H1 (cell line): ENCODE measurements at regions not wholly inside any gene's neighbourhood (a gene's known extent, or its start where the extent isn't known, plus 50 kb on each side); places are given as distances from the start of the nearest gene placed in this dataset.

ENCODE experiments used
- CTCF ChIA-PET: fragments of 300-600 bp; sonication (Branson Sonifier 250); formaldehyde crosslinking; loops from one replicate; lab custom pipeline; 2021; ENCODE audit not compliant: partially characterized antibody; lab: Charles Lee
- POLR2A ChIA-PET: fragments of 300-600 bp; sonication (Branson Sonifier 250); formaldehyde crosslinking; loops from one replicate; lab custom pipeline; 2021; ENCODE audit warnings: inconsistent platforms; ENCODE audit not compliant: partially characterized antibody; lab: Charles Lee
- DNase-seq, 2 experiments: peaks; one replicate each; pipeline versions ENCODE4 v3.0.0 to v3.0.0-alpha.2; 2010 to 2022; ENCODE audit warnings: low spot score in 2 of 2, low read depth in 1 of 2, mixed read lengths in 1 of 2
- FAIRE-seq: peaks from 2 replicates; lab custom pipeline; 2011; peaks lifted over from hg19 to GRCh38; lab: Jason Lieb, UNC
- H2AFZ ChIP-seq: 2 replicates; pipeline ENCODE4 v1.8.1; 2012; ENCODE audit warnings: low read length, inconsistent platforms
- H2AK5ac ChIP-seq: 2 replicates; pipeline ENCODE4 v1.6.1; 2013; ENCODE audit warnings: low read depth, low read length
- H2BK120ac ChIP-seq: replicated peaks from 2 replicates; pipeline ENCODE3; 2013; ENCODE audit warnings: low read depth, low read length, inconsistent platforms
- H2BK12ac ChIP-seq: 2 replicates; pipeline ENCODE4 v1.6.1; 2013; ENCODE audit warnings: low read depth, low read length
- H2BK15ac ChIP-seq: 2 replicates; pipeline ENCODE4 v1.6.1; 2013; ENCODE audit warnings: low read length
- H2BK20ac ChIP-seq: 2 replicates; pipeline ENCODE4 v1.6.1; 2013; ENCODE audit warnings: low read length
- H2BK5ac ChIP-seq: 2 replicates; pipeline ENCODE4 v1.6.1; 2013; ENCODE audit warnings: low read depth, low read length
- H3K14ac ChIP-seq: 2 replicates; pipeline ENCODE4 v1.6.1; 2013; ENCODE audit warnings: inconsistent platforms; ENCODE audit not compliant: insufficient read length
- H3K18ac ChIP-seq: 2 replicates; pipeline ENCODE4 v1.6.1; 2013; ENCODE audit warnings: low read length; ENCODE audit errors: extremely low read depth
- H3K23ac ChIP-seq: 2 replicates; pipeline ENCODE4 v1.6.1; 2013; ENCODE audit warnings: inconsistent platforms; ENCODE audit not compliant: insufficient read length
- H3K23me2 ChIP-seq: 2 replicates; pipeline ENCODE4 v1.6.1; 2013; ENCODE audit warnings: low read depth, low read length
- H3K27ac ChIP-seq: 2 replicates; pipeline ENCODE4 v1.6.1; 2011; ENCODE audit warnings: low read depth, low read length, inconsistent platforms
- H3K27me3 ChIP-seq, 4 experiments: replicated peaks in 1 of 4; 1 replicate in 1 of 4; 2 replicates in 3 of 4; pipeline versions ENCODE4 v1.6.1 to v1.8.1; 2011 to 2013; ENCODE audit warnings: low read length in 3 of 4, mild to moderate bottlenecking in 3 of 4, inconsistent platforms in 2 of 4, mixed read lengths in 2 of 4, moderate library complexity in 1 of 4; ENCODE audit not compliant: control insufficient read depth in 3 of 4, insufficient read depth in 3 of 4; ENCODE audit errors: extremely low read depth in 1 of 4
- H3K36me3 ChIP-seq, 4 experiments: 2 replicates each; pipeline versions ENCODE4 v1.6.1 to v1.8.1; 2011 to 2013; ENCODE audit warnings: mild to moderate bottlenecking in 4 of 4, low read length in 3 of 4, moderate library complexity in 2 of 4, control low read depth in 1 of 4, inconsistent platforms in 1 of 4; ENCODE audit not compliant: insufficient read depth in 4 of 4, control insufficient read depth in 2 of 4
- H3K4ac ChIP-seq: replicated peaks from 2 replicates; pipeline ENCODE3; 2013; ENCODE audit warnings: low read length, low read depth, mixed read lengths, inconsistent platforms; ENCODE audit not compliant: insufficient read length
- H3K4me1 ChIP-seq, 4 experiments: replicated peaks in 1 of 4; 1 replicate in 1 of 4; 2 replicates in 3 of 4; pipeline versions ENCODE4 v1.6.1 to v1.8.1; 2011 to 2013; ENCODE audit warnings: low read length in 3 of 4, inconsistent platforms in 2 of 4, mixed read lengths in 1 of 4; ENCODE audit not compliant: insufficient read depth in 4 of 4, control insufficient read depth in 3 of 4
- H3K4me2 ChIP-seq, 2 experiments: 2 replicates each; pipeline versions ENCODE4 v1.6.1 to v1.8.1; 2011 to 2013; ENCODE audit warnings: low read depth in 2 of 2, low read length in 2 of 2, control low read depth in 1 of 2, inconsistent platforms in 1 of 2, mild to moderate bottlenecking in 1 of 2; ENCODE audit not compliant: insufficient read depth in 1 of 2
- H3K4me3 ChIP-seq, 4 experiments: fragments of 200-600, 300-600 bp in 1 of 4; sonication (generic), shearing (Covaris generic), sonication (Bioruptor Twin) in 1 of 4; 2 replicates each; pipeline versions ENCODE4 v1.5.1 to v1.8.1; 2011 to 2016; ENCODE audit warnings: low read length in 4 of 4, low read depth in 3 of 4, control low read depth in 2 of 4, inconsistent platforms in 2 of 4, mild to moderate bottlenecking in 2 of 4, mixed read lengths in 1 of 4, moderate library complexity in 1 of 4; ENCODE audit not compliant: insufficient read depth in 2 of 4; ENCODE audit errors: extremely low read depth in 1 of 4
- H3K56ac ChIP-seq: replicated peaks from 2 replicates; pipeline ENCODE3; 2013; ENCODE audit warnings: low read depth, mild to moderate bottlenecking, mixed read lengths, low read length, inconsistent platforms; ENCODE audit not compliant: insufficient read length
- H3K79me1 ChIP-seq: 2 replicates; pipeline ENCODE4 v1.6.1; 2013; ENCODE audit warnings: low read depth, low read length, control low read depth
- H3K79me2 ChIP-seq, 2 experiments: 2 replicates each; pipeline versions ENCODE4 v1.6.1 to v1.8.1; 2012 to 2013; ENCODE audit warnings: low read length in 2 of 2, mild to moderate bottlenecking in 2 of 2, inconsistent platforms in 1 of 2; ENCODE audit not compliant: insufficient read depth in 2 of 2, control insufficient read depth in 1 of 2
- H3K9ac ChIP-seq, 4 experiments: replicated peaks in 1 of 4; 1 replicate in 1 of 4; 2 replicates in 3 of 4; pipeline versions ENCODE4 v1.6.1 to v1.8.1; 2011 to 2013; ENCODE audit warnings: low read depth in 3 of 4, low read length in 3 of 4, control low read depth in 2 of 4, mild to moderate bottlenecking in 2 of 4, moderate library complexity in 2 of 4, inconsistent platforms in 1 of 4; ENCODE audit errors: extremely low read depth in 1 of 4
- H3K9me3 ChIP-seq, 2 experiments: 2 replicates each; pipeline versions ENCODE4 v1.6.1 to v1.8.1; 2012 to 2013; ENCODE audit warnings: mild to moderate bottlenecking in 2 of 2, moderate library complexity in 2 of 2, control low read depth in 1 of 2, inconsistent platforms in 1 of 2, low read depth in 1 of 2, low read length in 1 of 2, mixed read lengths in 1 of 2; ENCODE audit not compliant: insufficient read depth in 2 of 2
- H4K20me1 ChIP-seq, 2 experiments: replicated peaks in 1 of 2; 2 replicates each; pipeline versions ENCODE3 to v1.8.1; 2011 to 2013; ENCODE audit warnings: inconsistent platforms in 2 of 2, low read length in 2 of 2, mild to moderate bottlenecking in 1 of 2; ENCODE audit not compliant: insufficient read depth in 2 of 2, control insufficient read depth in 1 of 2
- H4K5ac ChIP-seq: 2 replicates; pipeline ENCODE4 v1.6.1; 2013; ENCODE audit warnings: low read length, low read depth, mixed read lengths, inconsistent platforms; ENCODE audit not compliant: insufficient read length
- H4K8ac ChIP-seq: 2 replicates; pipeline ENCODE4 v1.8.0; 2013; ENCODE audit warnings: mild to moderate bottlenecking, moderate library complexity, low read length, inconsistent platforms; ENCODE audit not compliant: insufficient read depth; ENCODE audit errors: extremely low read depth
- H4K91ac ChIP-seq: replicated peaks from 2 replicates; pipeline ENCODE3; 2013; ENCODE audit warnings: low read length, mixed read lengths, inconsistent platforms; ENCODE audit not compliant: insufficient read length
- EP300 ChIP-seq, 2 experiments: IDR thresholded peaks; 1 replicate in 1 of 2; 2 replicates in 1 of 2; pipeline ENCODE4 v1.6.1; 2011 to 2012; ENCODE audit warnings: low read depth in 2 of 2, low read length in 2 of 2, mild to moderate bottlenecking in 2 of 2, borderline replicate concordance in 1 of 2, inconsistent platforms in 1 of 2, moderate library complexity in 1 of 2
- EZH2 ChIP-seq: fragments of 200-600 bp; sonication (generic); IDR thresholded peaks from 2 replicates; pipeline ENCODE4 v1.7.1; 2012; ENCODE audit warnings: low read depth, mild to moderate bottlenecking, moderate library complexity, low read length, inconsistent platforms; ENCODE audit not compliant: severe bottlenecking
- TAF7 ChIP-seq: optimal IDR thresholded peaks from 2 replicates; pipeline ENCODE3; 2011; ENCODE audit warnings: low read depth, mild to moderate bottlenecking, inconsistent platforms, low read length, moderate library complexity, borderline replicate concordance
- WGBS, 2 experiments: shearing (Covaris generic) in 1 of 2; methylation state at CpG; one replicate each; pipeline versions ENCODE4 v1.1.6 to v1.1.7; 2013 to 2015; ENCODE audit warnings: low lambda C conversion rate in 2 of 2, mixed read lengths in 2 of 2, inconsistent platforms in 1 of 2, low coverage in 1 of 2, missing lambda C conversion rate in 1 of 2; ENCODE audit not compliant: insufficient replicate concordance in 2 of 2, insufficient coverage in 1 of 2, insufficient read length in 1 of 2; ENCODE audit errors: extremely low coverage in 1 of 2, missing lambda C conversion rate in 1 of 2; 5-methylcytosine and 5-hydroxymethylcytosine counted together

DNA sequence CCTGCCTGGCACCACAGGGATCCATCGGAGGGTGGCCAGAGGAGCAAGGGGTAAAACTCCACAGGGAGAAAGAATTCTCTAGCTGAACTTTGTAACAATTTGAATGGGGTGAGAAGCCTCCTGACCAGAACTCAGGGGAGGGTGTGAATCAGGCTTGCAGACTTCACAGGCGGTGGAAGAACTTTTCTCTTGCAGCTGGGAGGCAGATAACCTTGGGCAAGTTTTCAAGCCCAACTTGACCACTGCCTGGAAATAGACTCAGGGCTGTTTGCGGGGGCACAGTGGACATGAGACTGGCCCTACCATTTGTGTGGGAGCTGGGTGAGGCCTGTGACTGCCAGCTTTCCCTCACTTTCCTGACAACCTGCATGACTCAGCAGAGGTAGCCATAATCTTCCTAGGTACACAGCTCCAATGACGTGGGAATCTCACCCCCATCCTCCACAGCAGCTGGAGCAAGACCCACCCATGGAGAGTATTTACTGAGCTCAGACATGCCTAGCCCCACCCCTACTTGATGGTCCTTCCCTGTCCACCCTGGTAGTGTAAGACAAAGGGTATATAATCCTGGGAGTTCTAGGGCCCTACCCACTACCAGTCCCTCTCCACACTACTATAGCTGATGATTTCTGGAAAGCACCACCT, 210.0 kb upstream of the AGTR2 start:
- Histone ChIP-seq H3K56ac (no peak overlapping the region), H2BK5ac (no peak overlapping the region), H4K8ac (no peak overlapping the region), H3K23me2 (no peaks in the 10 kb centered on the region), H2BK12ac (no peak overlapping the region), H3K27ac (no peak overlapping the region), H3K9ac (no peak overlapping the region), H3K4me1 (no peaks in the 10 kb centered on the region; a peak in 1 of 7 replicates), H3K4me3 (no peak overlapping the region), H4K5ac (no peak overlapping the region), H3K4ac (no peak overlapping the region), H3K18ac (no peak overlapping the region), H3K23ac (no peak overlapping the region), H3K14ac (no peak overlapping the region), H3K79me1 (peaks cover 2% of the 10 kb centered on the region; the same call in 1 of the 2 replicates), H3K27me3 (no peaks in the 10 kb centered on the region), H3K9me3 (no peaks in the 10 kb centered on the region), H4K91ac (no peak overlapping the region), H3K36me3 (no peaks in the 10 kb centered on the region), H2BK120ac (no peak overlapping the region), H3K79me2 (peaks cover 2 to 95% of the 10 kb centered on the region in 2 experiments; a peak in 3 of 4 replicates), H2AK5ac (no peak overlapping the region), H2AFZ (no peak overlapping the region), H2BK20ac (no peak overlapping the region), H2BK15ac (no peak overlapping the region), H3K4me2 (no peak overlapping the region), H4K20me1 (peaks cover 2 to 7% of the 10 kb centered on the region in 2 experiments)
- ChIA-PET POLR2A (interaction anchor here (1.1 kb wide), 1 partner anchor 8 kb away, joined by 6 read pairs; no protein-coding TSS in a partner anchor), CTCF (interaction anchor here (1.1 to 1.9 kb wide), 5 partner anchors 10 to 662 kb away, joined by 3 to 12 read pairs (median 4); no protein-coding TSS in a partner anchor)
- no peak for FAIRE-seq
- 86% methylated on average over 2 of the region's 4 CpGs; no CpG with 5 or more reads in 1 of the 2 experiments for WGBS, 2 experiments
- TF ChIP-seq TAF7 = no peak
- TF ChIP-seq EP300 (IDR thresholded peaks at IDR 0.05; ENCODE audit: borderline replicate concordance in 1 of 2, low read depth in 2 of 2, low read length in 2 of 2) = no peak
- TF ChIP-seq EZH2 = no peak
- TF ChIP-seq, all 59 proteins: peak for 0
- DNase-seq = no peak
